ENCODE measurements at regions not wholly inside any gene's neighbourhood (a gene's known extent, or its start where the extent isn't known, plus 50 kb on each side); places are given as distances from the start of the nearest gene placed in this dataset.

- no peak for TF ChIP-seq CTCF (conservative IDR thresholded peaks at IDR 0.05; ENCODE audit: low read length)
- TF ChIP-seq EZH2phosphoT487 (IDR thresholded peaks at IDR 0.05; ENCODE audit: borderline replicate concordance, low read depth, low read length) = no peak
These were observed 236.2 kb upstream of the RRP15 start for GRCh38 chr1:218048828-218049420.
